Medulla oblongata (tissue), 1 donor: ENCODE measurements at regions not wholly inside any gene's neighbourhood (a gene's known extent, or its start where the extent isn't known, plus 50 kb on each side); places are given as distances from the start of the nearest gene placed in this dataset.

ENCODE experiments used
- DNase-seq: peaks from one replicate; pipeline ENCODE4 v3.0.0-alpha.2; 2015; ENCODE audit errors: extremely low spot score

- DNase-seq, result no peak
Observed at GRCh38 chr21:43274022-43274945, 105.5 kb downstream of the CRYAA start.

- no peak for DNase-seq
Observed at GRCh38 chr21:43273708-43274021, 104.9 kb downstream of the CRYAA start.

- DNase-seq, result no peak
Observed at GRCh38 chr21:43273016-43273707, 104.4 kb downstream of the CRYAA start.

GRCh38 chr21:43272591-43272990, 103.8 kb downstream of the CRYAA start:
- no peak for DNase-seq

GRCh38 chr21:43271452-43272020, 102.7 kb downstream of the CRYAA start:
- no peak for DNase-seq

GRCh38 chr21:43270800-43271301, 102.0 kb downstream of the CRYAA start:
- DNase-seq, result peak; percentile 16

GRCh38 chr21:43269957-43270705, 101.3 kb downstream of the CRYAA start:
- no peak for DNase-seq

GRCh38 chr21:43269440-43269839, 100.6 kb downstream of the CRYAA start:
- DNase-seq, result no peak

GRCh38 chr21:43268804-43269186, 100.0 kb downstream of the CRYAA start:
- no peak for DNase-seq

- peak; percentile 32 for DNase-seq
Observed at GRCh38 chr21:43268086-43268803, 99.4 kb downstream of the CRYAA start.

- DNase-seq, result no peak
Observed at GRCh38 chr21:43267391-43268085, 98.7 kb downstream of the CRYAA start.

- DNase-seq, result no peak
Observed at GRCh38 chr21:43266534-43266933, 97.7 kb downstream of the CRYAA start.

GRCh38 chr21:43262427-43262826, 93.6 kb downstream of the CRYAA start:
- DNase-seq, result peak; percentile 22
